SJCRH30 (cell line): ENCODE measurements at regions not wholly inside any gene's neighbourhood (a gene's known extent, or its start where the extent isn't known, plus 50 kb on each side); places are given as distances from the start of the nearest gene placed in this dataset.

Source experiments
- DNase-seq, 2 experiments: peaks; one replicate each; pipeline ENCODE4 v3.0.0-alpha.2; 2015 to 2020
- H3K27ac ChIP-seq: fragments of 250-450 bp; sonication (Bioruptor Pico); 2 replicates; pipeline ENCODE4 v1.5.1; 2020; ENCODE audit warnings: mild to moderate bottlenecking, moderate library complexity
- H3K27me3 ChIP-seq: fragments of 250-450 bp; sonication (Bioruptor Pico); 2 replicates; pipeline ENCODE4 v1.5.1; 2020; ENCODE audit warnings: mild to moderate bottlenecking, moderate library complexity
- H3K36me3 ChIP-seq: fragments of 250-450 bp; sonication (Bioruptor Pico); 2 replicates; pipeline ENCODE4 v1.5.1; 2020; ENCODE audit warnings: mild to moderate bottlenecking, moderate library complexity
- H3K4me1 ChIP-seq: fragments of 250-450 bp; sonication (Bioruptor Pico); 2 replicates; pipeline ENCODE4 v1.5.1; 2020; ENCODE audit warnings: mild to moderate bottlenecking, moderate library complexity
- H3K4me3 ChIP-seq: fragments of 250-450 bp; sonication (Bioruptor Pico); 2 replicates; pipeline ENCODE4 v1.5.1; 2020; ENCODE audit warnings: mild to moderate bottlenecking, moderate library complexity
- H3K9me3 ChIP-seq: fragments of 250-450 bp; sonication (Bioruptor Pico); replicated peaks from 2 replicates; pipeline ENCODE4 v1.5.1; 2020; ENCODE audit warnings: mild to moderate bottlenecking, moderate library complexity

GRCh38 chr12:41932470-41932991 is 212.1 kb downstream of the GXYLT1 start:
- Histone ChIP-seq H3K9me3 (no peaks in the 10 kb centered on the region), H3K4me3 (no peak overlapping the region), H3K27me3 (no peaks in the 10 kb centered on the region), H3K4me1 (no peaks in the 10 kb centered on the region), H3K27ac (no peak overlapping the region), H3K36me3 (no peaks in the 10 kb centered on the region)
- no peak for DNase-seq

DNA sequence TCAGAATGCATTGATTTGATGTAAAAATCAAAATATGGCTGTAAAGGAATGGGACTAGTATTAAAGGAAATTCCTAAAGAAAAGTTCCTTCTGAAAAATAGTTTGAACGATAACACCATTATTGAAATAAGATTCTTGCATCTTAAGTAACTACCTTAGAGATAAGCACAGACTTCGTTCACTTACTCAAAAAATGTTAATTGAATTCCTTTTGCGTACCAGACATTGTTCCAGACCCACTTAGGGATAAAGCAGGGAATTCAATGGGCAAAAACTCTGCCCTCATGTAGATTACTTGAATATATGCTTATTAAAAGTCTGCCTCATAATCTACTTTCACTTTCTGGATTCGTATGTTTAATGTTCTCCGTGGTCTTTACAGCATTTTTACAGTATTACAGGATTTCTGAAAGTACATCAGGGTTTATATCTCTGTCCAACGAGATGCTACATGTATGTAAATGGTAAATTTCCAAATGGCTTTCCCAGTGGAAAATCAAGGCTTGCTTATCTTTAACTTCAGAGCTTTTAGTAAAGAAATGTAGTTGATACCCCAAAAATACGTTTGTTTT is 213.7 kb downstream of the GXYLT1 start:
- Histone ChIP-seq H3K27ac (no peak overlapping the region), H3K4me1 (no peaks in the 10 kb centered on the region), H3K27me3 (no peaks in the 10 kb centered on the region), H3K36me3 (no peaks in the 10 kb centered on the region), H3K4me3 (no peak overlapping the region), H3K9me3 (no peaks in the 10 kb centered on the region)
- no peak for DNase-seq

DNA sequence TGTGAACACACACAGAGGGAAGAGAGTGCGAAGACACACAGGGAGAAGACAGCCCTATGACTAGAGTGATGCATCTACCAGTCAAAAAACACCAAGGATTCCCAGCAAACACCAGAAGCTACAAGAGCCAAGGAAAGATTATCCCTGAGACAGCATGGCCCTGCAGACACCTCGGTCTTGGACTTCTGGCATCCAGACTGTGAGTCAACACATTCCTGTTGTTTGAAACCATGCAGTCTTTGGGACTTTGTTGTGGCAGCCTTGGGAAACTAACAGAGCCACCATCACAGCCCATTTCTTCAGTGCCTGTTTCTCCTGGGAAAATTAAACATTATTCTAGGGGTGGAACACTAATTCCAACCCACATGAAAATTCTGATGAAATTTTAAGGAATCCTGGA is 220.6 kb downstream of the GXYLT1 start:
- H3K4me3 ChIP-seq: no peak overlapping the region
- no peaks in the 10 kb centered on the region for H3K4me1 ChIP-seq
- no peaks in the 10 kb centered on the region for H3K9me3 ChIP-seq
- H3K27me3 ChIP-seq: no peaks in the 10 kb centered on the region
- no peaks in the 10 kb centered on the region for H3K36me3 ChIP-seq
- no peak for DNase-seq
- H3K27ac ChIP-seq: no peak overlapping the region

DNA sequence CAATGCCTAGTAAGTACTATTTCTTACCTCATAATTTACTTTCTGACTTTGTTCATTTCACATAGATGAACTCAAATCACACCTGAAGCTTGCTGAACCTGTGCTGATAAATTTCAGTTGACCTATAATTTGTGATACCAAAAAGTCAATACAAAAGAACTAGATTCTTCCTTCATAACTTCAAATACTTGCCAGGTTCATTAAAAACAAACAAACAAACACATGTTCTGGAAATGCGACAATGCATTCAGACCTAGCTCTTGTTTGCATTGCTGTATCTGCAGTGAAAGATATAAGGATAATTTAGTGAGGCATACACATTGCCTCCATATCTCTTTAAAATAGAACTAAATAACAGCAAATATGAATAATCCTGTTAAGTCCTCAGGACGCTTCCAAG is 221.3 kb downstream of the GXYLT1 start:
- H3K4me1 ChIP-seq: no peaks in the 10 kb centered on the region
- H3K27ac ChIP-seq: no peak overlapping the region
- H3K9me3 ChIP-seq: no peaks in the 10 kb centered on the region
- no peaks in the 10 kb centered on the region for H3K36me3 ChIP-seq
- H3K4me3 ChIP-seq: no peak overlapping the region
- no peak for DNase-seq
- no peaks in the 10 kb centered on the region for H3K27me3 ChIP-seq

DNA sequence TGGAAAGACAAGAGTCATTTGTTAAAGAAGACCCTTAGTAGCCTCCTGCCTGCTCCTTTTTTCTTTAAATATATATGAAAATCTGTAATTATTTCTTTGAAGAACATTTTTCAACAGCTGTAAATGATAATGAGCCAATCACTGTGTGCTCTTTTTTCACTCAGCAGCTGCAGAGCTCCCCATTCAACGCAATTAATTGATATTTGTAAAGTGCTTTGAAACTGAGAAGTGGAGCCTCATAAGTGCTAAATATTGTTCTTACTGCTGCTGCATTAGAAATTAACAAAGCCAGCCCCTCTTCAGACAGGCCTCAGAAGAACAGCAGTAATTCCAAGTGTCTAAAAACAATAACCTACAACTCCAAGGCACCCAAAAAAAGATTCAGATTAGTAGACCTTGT is 224.3 kb downstream of the GXYLT1 start:
- Histone ChIP-seq H3K36me3 (no peaks in the 10 kb centered on the region), H3K27me3 (no peaks in the 10 kb centered on the region), H3K4me3 (no peak overlapping the region), H3K27ac (no peak overlapping the region), H3K9me3 (no peaks in the 10 kb centered on the region), H3K4me1 (no peaks in the 10 kb centered on the region)
- no peak for DNase-seq

- Histone ChIP-seq H3K27ac (no peak overlapping the region), H3K4me1 (no peaks in the 10 kb centered on the region)
Measured at GRCh38 chr12:41919526-41920261, 225.0 kb downstream of the GXYLT1 start.

GRCh38 chr12:41919048-41919447 is 225.6 kb downstream of the GXYLT1 start:
- DNase-seq: no peak
- no peak overlapping the region for H3K4me3 ChIP-seq
- no peaks in the 10 kb centered on the region for H3K4me1 ChIP-seq
- H3K9me3 ChIP-seq: no peaks in the 10 kb centered on the region
- no peak overlapping the region for H3K27ac ChIP-seq
- H3K27me3 ChIP-seq: no peaks in the 10 kb centered on the region
- H3K36me3 ChIP-seq: no peaks in the 10 kb centered on the region

More at GRCh38 chr12:41919526-41920261, 225.0 kb downstream of the GXYLT1 start:
- DNase-seq: no peak
- Histone ChIP-seq H3K27me3 (no peaks in the 10 kb centered on the region), H3K36me3 (no peaks in the 10 kb centered on the region), H3K9me3 (no peaks in the 10 kb centered on the region), H3K4me3 (no peak overlapping the region)

GRCh38 chr12:41917938-41918341 is 226.7 kb downstream of the GXYLT1 start:
- H3K27me3 ChIP-seq: no peaks in the 10 kb centered on the region
- H3K36me3 ChIP-seq: no peaks in the 10 kb centered on the region
- H3K4me1 ChIP-seq: no peaks in the 10 kb centered on the region
- H3K27ac ChIP-seq: no peak overlapping the region
- H3K4me3 ChIP-seq: no peak overlapping the region
- peak in 1 of 2 experiments; percentile 7 for DNase-seq
- H3K9me3 ChIP-seq: no peaks in the 10 kb centered on the region; the same call in 1 of the 2 replicates

DNA sequence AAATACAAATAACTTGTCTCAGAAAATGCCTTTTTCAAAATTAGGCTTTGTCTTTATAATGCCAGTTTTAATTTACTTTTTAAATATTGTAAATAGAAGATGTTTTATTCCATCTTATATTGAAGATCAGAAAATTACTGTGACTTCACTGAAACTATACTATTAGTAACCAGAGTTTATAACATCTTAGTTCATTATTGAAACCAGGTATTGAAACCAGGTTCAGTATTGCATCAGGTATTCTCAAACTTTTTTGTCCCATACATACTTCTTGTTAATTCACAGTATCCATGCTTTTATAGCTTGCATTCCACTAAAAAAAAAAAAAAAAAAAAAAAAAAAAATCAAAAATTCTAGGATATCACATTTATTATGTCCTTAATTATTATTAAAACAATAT is 227.5 kb downstream of the GXYLT1 start:
- H3K27me3 ChIP-seq: no peaks in the 10 kb centered on the region
- no peak overlapping the region for H3K4me3 ChIP-seq
- H3K4me1 ChIP-seq: no peaks in the 10 kb centered on the region

GRCh38 chr12:41910578-41911320 is 233.9 kb downstream of the GXYLT1 start:
- DNase-seq: no peak
- H3K27me3 ChIP-seq: no peaks in the 10 kb centered on the region
- no peaks in the 10 kb centered on the region for H3K4me1 ChIP-seq
- no peak overlapping the region for H3K27ac ChIP-seq
- no peaks in the 10 kb centered on the region; the same call in 1 of the 2 replicates for H3K9me3 ChIP-seq
- no peak overlapping the region for H3K4me3 ChIP-seq
- no peaks in the 10 kb centered on the region for H3K36me3 ChIP-seq

More for the DNA sequence above, 227.5 kb downstream of the GXYLT1 start:
- Histone ChIP-seq H3K36me3 (no peaks in the 10 kb centered on the region), H3K27ac (no peak overlapping the region), H3K9me3 (no peaks in the 10 kb centered on the region; the same call in 1 of the 2 replicates)
- no peak for DNase-seq

GRCh38 chr12:41908206-41908605 is 236.5 kb downstream of the GXYLT1 start:
- Histone ChIP-seq H3K4me3 (no peak overlapping the region), H3K9me3 (no peaks in the 10 kb centered on the region; the same call in 1 of the 2 replicates), H3K27ac (no peak overlapping the region), H3K27me3 (no peaks in the 10 kb centered on the region), H3K36me3 (no peaks in the 10 kb centered on the region), H3K4me1 (no peaks in the 10 kb centered on the region)
- DNase-seq: no peak

GRCh38 chr12:41907550-41907949 is 237.1 kb downstream of the GXYLT1 start:
- H3K9me3 ChIP-seq: no peaks in the 10 kb centered on the region
- no peaks in the 10 kb centered on the region for H3K4me1 ChIP-seq
- H3K27ac ChIP-seq: no peak overlapping the region
- H3K27me3 ChIP-seq: no peaks in the 10 kb centered on the region
- H3K4me3 ChIP-seq: no peak overlapping the region
- no peaks in the 10 kb centered on the region for H3K36me3 ChIP-seq
- DNase-seq: no peak

DNA sequence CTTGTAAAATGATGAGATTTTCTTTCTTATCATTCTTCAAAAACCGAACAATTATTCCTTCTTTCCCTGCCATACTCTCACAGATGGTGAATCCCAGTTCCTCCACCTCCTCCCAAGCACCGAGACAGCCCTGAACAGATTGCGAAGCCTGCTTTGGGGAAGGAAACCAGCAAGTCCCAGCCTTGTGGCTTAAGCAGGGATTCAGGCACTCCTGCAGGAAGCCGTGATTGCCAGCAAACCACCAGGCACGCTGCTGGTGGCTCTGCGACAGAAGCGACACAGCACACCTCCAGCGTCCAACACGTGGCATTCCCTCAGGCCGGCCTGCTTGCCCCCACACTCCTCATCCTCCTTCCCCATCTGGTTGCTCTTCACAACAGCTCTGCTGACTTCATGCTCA is 237.7 kb downstream of the GXYLT1 start:
- Histone ChIP-seq H3K27ac (no peak overlapping the region), H3K9me3 (no peaks in the 10 kb centered on the region), H3K4me1 (no peaks in the 10 kb centered on the region), H3K36me3 (no peaks in the 10 kb centered on the region), H3K27me3 (no peaks in the 10 kb centered on the region), H3K4me3 (no peak overlapping the region)
- DNase-seq: no peak

GRCh38 chr12:41905759-41906297 is 238.8 kb downstream of the GXYLT1 start:
- H3K36me3 ChIP-seq: no peaks in the 10 kb centered on the region
- no peaks in the 10 kb centered on the region for H3K4me1 ChIP-seq
- no peaks in the 10 kb centered on the region for H3K9me3 ChIP-seq
- DNase-seq: no peak
- H3K4me3 ChIP-seq: no peak overlapping the region
- no peak overlapping the region for H3K27ac ChIP-seq
- H3K27me3 ChIP-seq: no peaks in the 10 kb centered on the region
